NCI-H524 (cell line): ENCODE measurements at regions not wholly inside any gene's neighbourhood (a gene's known extent, or its start where the extent isn't known, plus 50 kb on each side); places are given as distances from the start of the nearest gene placed in this dataset.
"Not testable (repeated sequence)": the region's sequence is repeated elsewhere in the genome, so short reads cannot be mapped to it uniquely, and the experiment has no call there.

ENCODE experiments used
- DNase-seq, 2 experiments: peaks; one replicate each; lab custom pipeline; 2025; lab: John Stamatoyannopoulos, UW

GRCh38 chr6:119879731-119880130 lies 530.2 kb upstream of the MAN1A1 start:
- DNase-seq: no peak

GRCh38 chr6:119874381-119874780 lies 524.8 kb upstream of the MAN1A1 start:
- DNase-seq: no peak

- DNase-seq: no peak
These were observed 523.5 kb upstream of the MAN1A1 start for GRCh38 chr6:119873107-119873506.

- no peak for DNase-seq
These were observed 522.0 kb upstream of the MAN1A1 start for GRCh38 chr6:119871520-119871919.

- DNase-seq: no peak
These were observed 516.1 kb upstream of the MAN1A1 start for GRCh38 chr6:119865466-119866350.

- DNase-seq: peak; percentile 2 to 65
These were observed 513.2 kb upstream of the MAN1A1 start for GRCh38 chr6:119862719-119863118.

GRCh38 chr6:119858901-119859300 lies 509.3 kb upstream of the MAN1A1 start:
- DNase-seq: no peak

GRCh38 chr6:119856136-119856535 lies 506.6 kb upstream of the MAN1A1 start:
- no peak for DNase-seq

- peak in 1 of 2 experiments; percentile 5 for DNase-seq
These were observed 499.1 kb upstream of the MAN1A1 start for GRCh38 chr6:119848696-119849095.

GRCh38 chr6:119845161-119845560 lies 495.6 kb upstream of the MAN1A1 start:
- DNase-seq: no peak

- DNase-seq: peak in 1 of 2 experiments; percentile 1
These were observed 494.8 kb upstream of the MAN1A1 start for GRCh38 chr6:119844387-119844786.

- DNase-seq: no peak
These were observed 492.6 kb upstream of the MAN1A1 start for GRCh38 chr6:119842191-119842590.

- no peak for DNase-seq
These were observed 488.5 kb upstream of the MAN1A1 start for GRCh38 chr6:119838043-119838442.

GRCh38 chr6:119834418-119834817 lies 484.9 kb upstream of the MAN1A1 start:
- DNase-seq: no peak

- DNase-seq: no peak
These were observed 482.9 kb upstream of the MAN1A1 start for GRCh38 chr6:119832411-119832810.

- no peak for DNase-seq
These were observed 481.1 kb upstream of the MAN1A1 start for GRCh38 chr6:119830494-119831295.

GRCh38 chr6:119830069-119830468 lies 480.5 kb upstream of the MAN1A1 start:
- no peak for DNase-seq

- not testable (repeated sequence) for DNase-seq
These were observed 479.9 kb upstream of the MAN1A1 start for GRCh38 chr6:119829499-119829898.

GRCh38 chr6:119829006-119829405 lies 479.4 kb upstream of the MAN1A1 start:
- no peak for DNase-seq

GRCh38 chr6:119821380-119821779 lies 471.8 kb upstream of the MAN1A1 start:
- no peak for DNase-seq

- no peak for DNase-seq
These were observed 469.3 kb upstream of the MAN1A1 start for GRCh38 chr6:119818876-119819275.

GRCh38 chr6:119814609-119815400 lies 465.2 kb upstream of the MAN1A1 start:
- DNase-seq: no peak
